ENCODE measurements at regions not wholly inside any gene's neighbourhood (a gene's known extent, or its start where the extent isn't known, plus 50 kb on each side); places are given as distances from the start of the nearest gene placed in this dataset.

DNA sequence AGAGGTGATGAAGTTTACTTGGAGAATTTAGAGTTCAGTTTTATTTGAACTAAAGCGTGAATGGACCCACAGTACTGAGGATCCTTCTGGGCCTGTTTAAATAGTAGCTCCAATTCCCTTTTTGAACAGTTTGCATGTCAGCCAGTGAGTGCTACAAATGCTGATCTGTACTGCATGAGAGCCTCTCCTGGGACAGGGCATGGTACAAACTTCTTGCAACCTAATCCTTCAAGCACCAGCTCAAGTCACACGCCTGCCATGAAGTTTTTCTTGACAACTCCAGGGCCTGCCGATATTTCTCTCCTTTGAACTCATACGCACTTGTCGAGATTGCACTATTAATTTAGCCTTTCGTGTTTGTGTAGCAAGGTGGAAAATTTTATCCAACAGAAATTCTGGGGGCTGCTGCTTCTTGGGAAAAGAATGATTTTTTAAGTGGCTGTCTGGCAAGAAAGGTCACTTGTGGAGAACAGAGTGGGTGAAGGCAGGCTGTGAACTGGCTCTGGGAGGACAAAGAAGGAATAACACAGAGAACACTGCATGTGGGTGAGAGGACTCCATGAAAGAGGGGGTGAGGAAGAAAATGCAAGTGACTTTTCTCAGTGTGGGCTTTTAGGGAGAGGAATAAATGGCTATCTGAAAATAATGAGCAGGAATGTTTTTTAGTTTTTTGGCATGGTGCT is 192.5 kb downstream of the NDFIP2 start:
- peak in 1 of 2 donors; percentile 64 for ATAC-seq (ENCODE audit: low FRiP score in 2 of 2)
- Histone ChIP-seq H3K36me3 (no peaks in the 10 kb centered on the region), H3K4me3 (no peak overlapping the region), H3K27ac (peak overlapping the region in 2 of 4 donors; percentile 32 to 42), H3K9me3 (no peaks in the 10 kb centered on the region), H3K27me3 (no peaks in the 10 kb centered on the region), H3K4me1 (peaks cover 0 to 8% (median 3%) of the 10 kb centered on the region in 4 donors)
- DNase-seq = peak in 1 of 2 donors; percentile 40
- no peak for TF ChIP-seq EP300 (IDR thresholded peaks at IDR 0.05)
- TF ChIP-seq, protein P1, sequence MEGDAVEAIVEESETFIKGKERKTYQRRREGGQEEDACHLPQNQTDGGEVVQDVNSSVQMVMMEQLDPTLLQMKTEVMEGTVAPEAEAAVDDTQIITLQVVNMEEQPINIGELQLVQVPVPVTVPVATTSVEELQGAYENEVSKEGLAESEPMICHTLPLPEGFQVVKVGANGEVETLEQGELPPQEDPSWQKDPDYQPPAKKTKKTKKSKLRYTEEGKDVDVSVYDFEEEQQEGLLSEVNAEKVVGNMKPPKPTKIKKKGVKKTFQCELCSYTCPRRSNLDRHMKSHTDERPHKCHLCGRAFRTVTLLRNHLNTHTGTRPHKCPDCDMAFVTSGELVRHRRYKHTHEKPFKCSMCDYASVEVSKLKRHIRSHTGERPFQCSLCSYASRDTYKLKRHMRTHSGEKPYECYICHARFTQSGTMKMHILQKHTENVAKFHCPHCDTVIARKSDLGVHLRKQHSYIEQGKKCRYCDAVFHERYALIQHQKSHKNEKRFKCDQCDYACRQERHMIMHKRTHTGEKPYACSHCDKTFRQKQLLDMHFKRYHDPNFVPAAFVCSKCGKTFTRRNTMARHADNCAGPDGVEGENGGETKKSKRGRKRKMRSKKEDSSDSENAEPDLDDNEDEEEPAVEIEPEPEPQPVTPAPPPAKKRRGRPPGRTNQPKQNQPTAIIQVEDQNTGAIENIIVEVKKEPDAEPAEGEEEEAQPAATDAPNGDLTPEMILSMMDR (IDR thresholded peaks at IDR 0.05) = no peak
- no peak for TF ChIP-seq POLR2AphosphoS5 (IDR thresholded peaks at IDR 0.05)
- no peak for TF ChIP-seq POLR2A (IDR thresholded peaks at IDR 0.05)
- 46 to 73% methylated on average over 6 of the region's 6 CpGs for whole genome bisulfite sequencing, 2 donors

DNA sequence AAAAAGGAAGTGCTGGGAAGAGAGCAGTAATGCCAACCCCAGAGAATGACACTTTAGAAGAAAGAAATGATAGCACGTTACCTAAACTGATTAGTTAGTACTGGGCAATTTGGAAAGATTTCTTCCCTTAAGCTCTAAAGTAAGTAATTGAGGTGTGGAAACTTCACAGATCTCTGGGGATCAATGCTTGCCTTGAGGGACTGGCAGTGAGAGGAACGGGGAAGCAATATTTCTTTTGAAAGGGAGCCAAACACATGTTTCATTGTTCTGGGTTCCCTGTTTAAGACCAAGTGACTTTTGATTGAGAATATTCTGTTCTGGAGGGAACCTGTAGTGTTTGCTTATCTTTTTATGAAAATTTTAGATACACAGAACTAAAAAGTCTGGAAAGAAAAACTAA is 190.5 kb downstream of the NDFIP2 start:
- no peak overlapping the region for H3K4me3 ChIP-seq
- H3K27ac ChIP-seq = no peak overlapping the region
- H3K4me1 ChIP-seq = peaks cover 0 to 8% (median 3%) of the 10 kb centered on the region in 4 donors
- 36 to 45% methylated on average over 2 of the region's 2 CpGs for WGBS, 2 donors
- no peaks in the 10 kb centered on the region for H3K27me3 ChIP-seq
- DNase-seq (no peak), ATAC-seq (ENCODE audit: low FRiP score in 2 of 2) (no peak)
- TF ChIP-seq, protein P1 (IDR thresholded peaks at IDR 0.05) = no peak
- TF ChIP-seq EP300 (IDR thresholded peaks at IDR 0.05) (no peak), POLR2A (IDR thresholded peaks at IDR 0.05) (no peak), POLR2AphosphoS5 (IDR thresholded peaks at IDR 0.05) (no peak)
- no peaks in the 10 kb centered on the region for H3K9me3 ChIP-seq
- no peaks in the 10 kb centered on the region for H3K36me3 ChIP-seq

DNA sequence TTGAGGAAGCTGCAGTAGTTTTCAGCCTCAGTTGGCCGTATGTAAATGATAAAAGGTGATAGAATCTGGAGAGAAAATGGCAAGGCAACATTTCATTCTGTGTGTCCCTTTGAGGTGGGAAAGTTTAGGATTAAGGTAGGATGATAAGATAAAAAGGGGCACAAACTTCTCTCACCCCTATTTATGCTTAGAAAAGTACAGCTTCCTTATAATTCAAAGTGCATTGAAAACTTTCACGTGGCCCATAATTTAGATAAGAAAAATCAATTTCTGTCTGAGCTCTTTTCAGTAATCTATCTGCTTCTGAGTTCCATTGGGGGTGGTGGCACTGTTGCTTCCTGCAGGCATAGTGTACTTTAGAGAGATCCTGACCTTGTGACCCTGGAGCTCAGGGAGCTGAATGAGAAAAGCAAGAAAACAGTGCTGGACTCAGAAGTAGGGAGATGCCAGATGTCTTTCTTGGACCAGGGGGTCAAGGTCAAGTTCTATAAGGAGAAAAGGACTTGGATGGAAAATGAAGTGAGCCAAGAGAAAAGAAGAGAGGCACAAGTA is 187.3 kb downstream of the NDFIP2 start:
- Histone ChIP-seq H3K36me3 (no peaks in the 10 kb centered on the region), H3K4me1 (peaks cover 0 to under 1% (median 0%) of the 10 kb centered on the region in 4 donors), H3K9me3 (no peaks in the 10 kb centered on the region), H3K27ac (no peak overlapping the region), H3K4me3 (no peak overlapping the region), H3K27me3 (no peaks in the 10 kb centered on the region)
- DNase-seq = no peak
- 57 to 61% methylated on average over 2 of the region's 2 CpGs for WGBS, 2 donors
- TF ChIP-seq EP300 (IDR thresholded peaks at IDR 0.05) (no peak), POLR2AphosphoS5 (IDR thresholded peaks at IDR 0.05) (no peak)
- no peak for ATAC-seq (ENCODE audit: low FRiP score in 2 of 2)

DNA sequence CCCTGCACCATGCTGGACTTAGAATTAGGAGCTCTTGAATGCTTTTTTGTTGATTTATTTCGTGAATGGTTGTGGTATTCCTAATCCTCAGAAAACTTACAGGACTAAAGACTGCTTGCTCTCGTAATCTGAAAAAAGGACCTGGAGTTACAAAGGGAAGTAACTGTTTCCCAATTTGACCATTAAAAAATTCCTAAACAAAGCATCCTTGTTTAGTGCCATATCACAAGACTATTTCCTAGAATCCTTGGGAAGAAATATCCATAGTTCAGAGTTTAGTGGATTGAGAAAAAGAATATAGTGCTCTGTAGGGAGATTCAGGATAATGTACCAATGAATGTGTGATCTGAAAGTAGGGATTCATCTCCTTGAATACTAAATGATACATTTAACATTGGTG is 186.8 kb downstream of the NDFIP2 start:
- H3K27me3 ChIP-seq = no peaks in the 10 kb centered on the region
- DNase-seq = no peak
- H3K4me3 ChIP-seq = no peak overlapping the region
- H3K36me3 ChIP-seq = no peaks in the 10 kb centered on the region
- H3K4me1 ChIP-seq = no peaks in the 10 kb centered on the region
- ATAC-seq (ENCODE audit: low FRiP score in 2 of 2) = no peak
- no peak overlapping the region for H3K27ac ChIP-seq
- no peaks in the 10 kb centered on the region for H3K9me3 ChIP-seq
- TF ChIP-seq POLR2AphosphoS5 (IDR thresholded peaks at IDR 0.05) = no peak
- no peak for TF ChIP-seq EP300 (IDR thresholded peaks at IDR 0.05)
- TF ChIP-seq, protein P1 (IDR thresholded peaks at IDR 0.05) = no peak
- TF ChIP-seq POLR2A (IDR thresholded peaks at IDR 0.05) = no peak
- 84 to 86% methylated on average over 2 of the region's 2 CpGs for WGBS, 2 donors

DNA sequence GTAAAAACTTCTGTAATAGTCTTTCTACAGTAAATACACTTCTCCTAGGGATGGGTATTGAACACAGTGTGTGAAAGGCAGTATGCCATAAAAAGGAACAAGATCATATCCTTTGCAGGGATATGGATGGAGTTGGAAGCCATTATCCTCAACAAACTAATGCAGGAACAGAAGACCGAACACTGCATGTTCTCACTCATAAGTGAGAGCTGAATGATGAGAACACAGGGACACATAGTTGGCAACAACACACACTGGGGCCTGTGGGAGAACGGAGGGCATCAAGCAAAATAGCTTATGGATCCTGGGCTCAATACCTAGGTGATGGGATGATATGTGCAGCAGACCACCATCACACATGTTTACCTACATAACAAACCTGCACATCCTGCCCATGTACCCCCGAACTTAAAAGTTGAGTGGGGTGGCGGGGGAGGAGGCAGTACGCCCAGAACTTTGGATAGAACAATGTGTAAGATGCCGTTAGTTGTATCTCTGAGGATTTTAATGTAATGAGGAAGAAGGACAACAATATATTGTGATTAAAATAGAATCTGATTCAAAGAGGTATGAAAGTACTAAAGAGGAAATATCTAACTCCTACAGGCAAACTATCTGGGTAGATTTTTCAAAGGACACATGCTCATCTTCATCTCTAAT is 183.2 kb downstream of the NDFIP2 start:
- DNase-seq (no peak), ATAC-seq (ENCODE audit: low FRiP score in 2 of 2) (no peak)
- H3K4me1 ChIP-seq = no peaks in the 10 kb centered on the region
- no peaks in the 10 kb centered on the region for H3K27me3 ChIP-seq
- WGBS, 2 donors = 73 to 76% methylated on average over 6 of the region's 6 CpGs
- H3K9me3 ChIP-seq = no peaks in the 10 kb centered on the region
- no peak overlapping the region for H3K27ac ChIP-seq
- TF ChIP-seq EP300 (IDR thresholded peaks at IDR 0.05) (no peak), POLR2AphosphoS5 (IDR thresholded peaks at IDR 0.05) (no peak), POLR2A (IDR thresholded peaks at IDR 0.05) (no peak)
- TF ChIP-seq, protein P1 (IDR thresholded peaks at IDR 0.05) = no peak
- no peaks in the 10 kb centered on the region for H3K36me3 ChIP-seq
- no peak overlapping the region for H3K4me3 ChIP-seq
